SW 1271 (cell line): ENCODE measurements at regions not wholly inside any gene's neighbourhood (a gene's known extent, or its start where the extent isn't known, plus 50 kb on each side); places are given as distances from the start of the nearest gene placed in this dataset.
A peak's percentile ranks its signal among the peaks of the same experiment; 100 is the strongest.

Experiments used
- DNase-seq, 2 experiments: peaks; one replicate each; lab custom pipeline; 2025; lab: John Stamatoyannopoulos, UW

DNA sequence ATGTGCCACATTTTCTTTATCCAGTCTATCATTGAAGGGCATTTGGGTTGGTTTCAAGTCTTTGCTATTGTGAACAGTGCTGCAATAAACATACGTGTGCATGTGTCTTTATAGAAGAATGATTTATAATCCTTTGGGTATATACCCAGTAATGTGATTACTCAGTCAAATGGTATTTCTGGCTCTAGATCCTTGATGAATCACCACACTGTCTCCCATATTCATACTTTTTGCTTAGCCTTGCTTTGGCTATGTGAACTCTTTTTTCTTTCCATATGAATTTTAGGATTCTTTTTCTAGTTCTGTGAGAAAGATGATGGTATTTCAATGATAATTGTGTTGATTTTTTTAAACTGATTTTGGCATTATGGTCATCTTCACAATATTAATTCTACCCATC, 530.1 kb downstream of the SLC6A15 start:
- peak; percentile 10 to 33 for DNase-seq

DNA sequence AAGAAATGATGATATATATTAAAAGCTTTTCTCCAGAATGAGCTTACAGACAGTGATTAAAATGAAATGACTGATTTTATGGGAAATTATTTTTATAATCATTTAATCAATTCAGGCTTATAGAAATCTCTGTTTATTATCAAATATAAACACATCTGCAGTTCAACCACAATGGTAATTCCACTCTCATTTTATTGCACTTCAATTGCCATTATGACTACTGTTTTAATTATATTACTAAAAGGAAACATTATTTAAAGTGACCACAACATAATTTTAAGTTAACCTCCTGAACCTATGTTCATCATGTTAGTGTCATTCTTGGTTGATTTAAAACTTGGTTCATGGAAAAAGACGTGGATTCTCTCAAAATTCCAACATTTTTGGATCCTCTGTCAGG, 536.3 kb downstream of the SLC6A15 start:
- no peak for DNase-seq

DNA sequence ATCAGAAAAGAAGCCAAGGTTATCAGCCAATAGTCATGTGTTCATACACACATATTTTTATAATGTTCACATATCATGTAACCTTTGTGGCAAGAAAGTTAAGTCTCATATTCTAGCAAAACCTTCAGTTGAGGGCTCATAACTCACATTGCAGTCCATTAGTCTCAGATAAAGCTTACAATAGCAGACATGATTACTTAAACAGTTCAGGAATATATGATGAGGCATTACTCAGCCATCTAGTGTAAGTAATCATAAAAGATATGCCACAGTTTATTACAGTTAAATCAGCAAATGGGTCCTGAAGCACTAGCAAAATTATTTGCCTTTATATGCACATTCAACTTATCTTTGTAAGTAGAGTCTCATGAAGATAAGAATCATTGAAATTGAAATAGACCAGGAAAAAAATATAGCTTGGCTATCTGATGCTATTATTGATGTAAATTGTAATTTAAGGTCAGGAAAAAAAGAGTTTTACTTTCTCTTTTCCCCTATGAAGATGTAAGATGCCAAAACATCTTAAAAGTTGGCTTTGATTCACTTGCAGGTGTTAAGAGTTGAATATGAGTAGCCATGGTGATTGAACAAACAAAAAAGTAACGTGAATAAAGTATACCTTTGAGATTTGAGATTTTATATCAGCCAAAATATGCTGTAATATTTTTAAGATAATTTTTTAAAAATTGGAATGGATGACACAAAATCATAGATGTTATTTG, 537.0 kb downstream of the SLC6A15 start:
- no peak for DNase-seq

DNA sequence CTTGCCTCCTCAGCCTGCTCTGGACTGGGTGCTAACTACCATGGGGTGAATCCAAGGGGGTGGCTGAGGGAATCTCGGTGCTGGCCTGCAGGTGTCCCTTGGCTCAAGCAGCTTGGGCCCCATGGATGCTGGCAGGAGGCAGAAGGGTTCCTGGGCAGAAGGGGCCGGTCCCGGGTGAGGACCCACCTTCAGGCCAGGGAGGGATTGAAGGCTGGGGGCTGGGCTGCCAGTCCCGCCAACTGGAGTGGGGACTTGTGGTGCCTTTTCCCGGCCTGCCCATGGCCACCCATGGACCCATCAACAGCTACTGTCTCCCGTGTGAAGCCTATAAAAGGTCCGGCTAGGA, 550.1 kb downstream of the SLC6A15 start:
- DNase-seq: no peak

DNA sequence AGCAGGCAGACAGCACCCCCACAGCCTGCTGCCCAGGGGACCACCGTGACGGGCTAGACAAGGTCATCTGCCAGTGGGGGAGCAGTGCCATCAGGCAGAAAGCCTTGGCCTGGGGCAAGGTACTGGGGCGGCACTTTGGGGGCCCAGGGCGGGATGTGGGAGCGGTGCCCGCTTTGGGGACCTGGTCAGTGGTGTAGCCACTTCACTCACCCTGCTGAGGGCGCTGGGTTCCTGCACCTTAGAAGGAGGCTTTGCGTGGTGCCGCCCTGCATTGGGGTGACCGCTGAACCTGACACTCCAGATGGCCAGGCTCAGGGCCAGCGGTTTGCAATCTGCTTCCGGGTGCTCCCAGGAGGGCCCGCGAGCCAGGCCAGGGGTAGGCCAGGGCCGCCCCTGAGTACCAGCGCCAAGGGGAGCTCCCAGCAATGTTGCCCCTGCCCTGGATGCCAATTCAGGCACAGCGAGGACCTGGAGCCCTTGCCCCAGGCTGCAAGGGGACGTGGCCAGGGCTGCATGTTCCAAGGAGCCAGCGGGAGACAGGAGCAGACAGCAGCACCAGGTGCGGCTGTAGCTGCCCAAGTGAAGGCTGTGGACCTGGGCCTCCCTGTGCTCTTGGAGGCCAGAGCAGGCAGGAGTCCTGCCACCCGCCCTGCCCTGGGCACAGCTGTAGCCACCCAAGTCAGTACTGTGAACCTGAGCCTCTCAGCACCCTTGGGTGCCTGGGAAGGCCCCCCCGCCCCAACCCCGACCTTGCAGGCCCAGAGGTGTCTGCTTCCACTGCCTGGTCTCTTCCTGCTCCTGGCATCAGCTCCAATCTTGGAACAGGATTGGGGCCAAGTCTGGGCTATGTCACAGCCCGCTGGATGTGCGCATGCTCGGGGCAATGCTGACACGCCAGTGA, 550.7 kb downstream of the SLC6A15 start:
- DNase-seq: no peak

DNA sequence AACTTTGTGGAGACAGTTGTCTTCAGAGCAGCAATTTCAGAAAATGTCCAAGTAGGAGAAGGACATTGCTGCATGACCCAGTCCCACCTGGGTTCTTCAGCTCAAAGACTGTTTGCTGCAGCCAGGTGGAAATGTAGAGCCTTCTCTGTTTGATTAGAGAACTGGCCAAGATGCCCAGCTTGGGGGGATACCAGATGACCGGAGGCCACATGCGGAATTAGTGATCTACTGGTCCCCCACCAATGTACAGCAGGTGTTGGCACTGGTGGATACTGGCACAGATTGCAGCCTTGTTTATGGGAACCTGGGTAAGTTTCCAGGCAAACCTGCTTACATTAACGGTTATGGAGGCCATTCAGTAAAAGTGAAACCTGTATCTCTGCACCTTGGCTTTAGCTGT, 555.3 kb downstream of the SLC6A15 start:
- no peak for DNase-seq

DNA sequence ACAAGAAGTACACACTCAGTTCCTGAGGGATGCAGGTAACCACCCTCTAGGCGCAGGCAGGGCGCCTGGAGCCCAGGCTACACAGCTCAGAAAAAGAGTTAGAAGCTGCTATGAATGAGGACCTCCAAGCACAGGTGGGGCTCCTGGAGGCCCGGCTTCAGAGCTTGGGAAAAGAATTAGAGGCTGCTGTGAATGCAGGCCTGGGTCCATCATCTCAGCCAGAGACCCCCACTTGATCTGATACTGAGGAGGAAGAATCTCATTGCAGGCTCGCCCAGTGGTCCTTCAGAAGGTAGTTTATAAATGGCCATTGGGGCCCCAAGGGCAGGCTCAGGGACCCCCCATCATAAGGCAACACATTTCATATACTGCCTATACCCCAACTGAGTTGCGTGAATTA, 556.4 kb downstream of the SLC6A15 start:
- DNase-seq: no peak

DNA sequence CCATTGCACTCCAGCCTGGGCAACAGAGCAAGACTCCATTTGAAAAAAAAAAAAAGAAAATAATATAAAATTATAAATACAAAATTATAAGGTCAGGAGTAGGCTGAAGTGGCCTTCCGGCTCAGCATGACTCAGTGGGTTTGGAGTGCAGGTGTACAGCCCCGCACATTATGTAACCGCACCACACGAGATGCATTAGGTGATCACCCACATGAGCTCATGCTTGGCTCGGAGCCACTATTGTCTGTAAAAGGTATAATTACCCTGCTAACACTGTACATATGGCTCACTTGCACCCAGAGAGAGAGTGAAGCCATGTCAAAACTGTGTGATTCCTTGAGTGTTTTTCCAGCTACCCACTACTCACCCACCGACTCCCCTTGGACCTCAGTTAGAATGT, 557.0 kb downstream of the SLC6A15 start:
- DNase-seq: no peak

DNA sequence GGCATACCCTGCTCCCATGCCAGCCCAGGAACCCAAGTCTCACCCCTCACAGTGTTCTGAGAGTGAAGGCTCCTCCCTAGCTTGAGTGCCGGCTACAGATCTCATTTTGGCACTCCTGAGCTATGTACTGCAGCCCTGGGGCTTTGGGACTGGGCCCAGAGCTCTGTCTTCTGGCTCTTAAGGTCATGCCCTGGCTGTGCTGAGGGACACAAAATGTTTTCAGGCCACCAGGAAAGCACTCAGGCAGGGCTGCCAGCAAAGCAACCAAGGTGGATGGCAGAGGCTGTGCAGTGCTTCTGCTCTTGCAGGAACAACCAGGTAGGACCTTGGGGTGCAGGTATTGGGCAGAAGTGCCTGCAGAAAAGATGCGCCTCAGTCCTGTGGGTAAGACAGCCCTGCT, 564.0 kb downstream of the SLC6A15 start:
- DNase-seq: no peak

DNA sequence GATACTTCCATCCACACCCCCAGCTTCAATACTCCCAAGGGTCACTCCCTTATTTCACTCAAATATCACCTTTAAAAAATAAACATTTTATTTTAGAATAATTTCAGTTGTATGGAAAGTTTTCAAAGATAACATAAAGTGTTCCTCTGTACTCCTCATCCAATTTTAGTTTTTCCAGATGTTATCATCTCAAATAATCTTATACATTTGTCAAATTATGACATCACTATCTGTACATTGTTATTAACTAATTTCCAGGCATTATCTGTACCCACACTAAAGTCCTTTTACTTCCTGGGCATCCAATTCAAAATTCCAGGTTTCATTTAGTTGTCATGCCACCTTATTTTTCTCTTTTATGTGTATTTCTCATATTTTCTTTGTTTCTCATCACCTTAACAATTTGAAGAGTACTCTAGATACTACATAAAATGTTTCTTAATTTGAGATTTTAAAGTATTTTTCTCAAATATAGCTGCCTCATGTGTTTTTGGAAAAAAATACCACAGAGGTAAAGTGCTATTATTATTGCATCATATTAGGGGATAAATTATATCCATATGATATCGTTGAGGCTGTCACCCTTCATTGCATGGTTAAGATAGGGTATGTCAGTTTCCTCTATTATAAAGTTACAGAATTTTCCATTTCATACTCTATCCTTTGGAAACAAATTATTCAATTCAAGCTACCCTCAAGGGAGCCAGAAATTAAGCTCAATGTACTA, 571.0 kb downstream of the SLC6A15 start:
- DNase-seq: no peak

DNA sequence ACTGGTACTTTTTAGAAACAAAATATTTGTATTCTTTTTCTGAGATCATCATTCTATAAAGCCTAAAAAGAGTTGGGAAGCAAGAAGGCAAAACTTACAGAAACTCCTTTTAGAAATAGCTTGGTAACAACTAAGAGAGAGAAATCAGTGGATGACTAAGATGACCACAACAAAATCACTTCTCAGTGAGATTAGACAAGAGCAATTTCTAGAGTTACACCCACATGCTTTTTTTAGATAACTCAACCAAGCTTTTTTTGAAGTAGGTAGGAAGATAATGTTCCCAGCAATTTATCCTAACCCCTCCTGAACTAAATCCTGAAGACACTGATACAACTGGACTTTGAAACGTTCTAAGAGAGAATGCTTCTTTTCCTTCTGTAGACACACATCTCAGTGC, 576.4 kb downstream of the SLC6A15 start:
- no peak for DNase-seq

DNA sequence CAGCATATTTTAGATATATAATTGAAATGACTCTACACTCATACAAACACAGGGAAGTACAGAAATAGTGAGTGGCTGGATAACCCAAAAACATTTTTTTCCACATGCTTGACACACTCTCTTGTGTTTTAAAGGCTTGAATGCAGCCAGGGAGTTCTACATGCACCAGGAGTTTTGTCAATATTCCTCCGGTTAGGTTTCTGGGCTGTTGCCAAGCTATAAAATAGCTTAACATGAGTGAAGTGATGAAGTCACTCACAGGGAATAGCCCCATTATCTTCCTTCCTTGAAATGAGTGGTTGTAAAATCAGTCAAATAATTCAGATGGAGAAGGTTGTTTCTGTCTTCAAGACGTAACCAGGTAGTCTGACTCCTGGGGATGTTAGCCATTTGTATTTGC, 582.7 kb downstream of the SLC6A15 start:
- no peak for DNase-seq

DNA sequence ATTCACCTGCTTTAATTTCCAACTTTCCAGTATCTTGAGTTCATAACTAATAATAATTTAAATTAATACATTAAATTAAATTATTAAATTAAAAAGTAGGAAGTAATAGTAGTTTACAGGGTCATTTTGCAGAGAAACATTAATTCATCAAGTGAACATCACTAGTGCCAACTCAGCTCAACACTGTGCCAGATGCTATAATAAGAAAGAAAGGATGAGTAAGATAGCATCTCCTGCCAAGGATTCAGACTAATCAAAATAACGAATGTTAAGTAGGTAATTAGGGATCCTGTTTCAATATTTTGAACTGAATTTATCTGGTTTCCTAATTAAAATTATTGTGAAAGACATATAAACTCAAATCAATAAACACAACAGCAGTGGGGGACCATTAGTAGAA, 596.7 kb downstream of the SLC6A15 start:
- DNase-seq: no peak

DNA sequence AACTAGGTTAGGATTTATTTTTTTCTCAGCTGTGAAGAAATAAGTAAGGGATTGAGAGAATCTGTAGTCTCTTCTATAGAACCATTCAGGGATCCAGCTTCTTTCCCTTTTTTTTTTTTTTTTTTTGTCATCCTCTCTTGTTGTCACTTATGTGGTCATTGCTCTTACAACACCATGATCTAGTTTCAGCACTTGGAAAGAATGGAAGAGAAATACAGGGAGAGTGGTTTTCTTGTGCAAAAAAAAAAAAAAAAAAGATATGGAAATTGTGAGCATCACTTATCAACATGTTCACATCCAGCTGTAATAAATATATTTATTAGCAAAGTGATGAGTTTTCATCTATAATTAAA, 599.3 kb downstream of the SLC6A15 start:
- DNase-seq: no peak

DNA sequence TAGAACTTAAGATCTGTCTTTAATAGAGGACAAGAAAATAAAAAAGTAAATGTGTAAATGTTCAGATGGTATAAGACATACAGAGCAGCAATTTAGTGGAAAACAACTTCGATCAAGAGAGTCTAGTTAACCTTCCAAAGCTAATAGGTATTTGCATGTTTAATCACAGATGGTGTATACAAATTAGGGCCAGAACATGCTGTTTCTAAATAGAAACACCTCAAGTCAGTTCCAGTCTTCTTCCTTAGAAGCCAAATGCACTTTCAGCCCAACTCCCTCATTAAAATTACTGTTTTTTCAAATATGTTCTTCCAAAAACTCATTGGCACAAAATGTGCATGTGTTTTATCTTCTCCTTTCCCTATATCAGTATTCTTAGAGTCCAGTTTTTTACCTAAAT, 604.4 kb downstream of the SLC6A15 start:
- no peak for DNase-seq

DNA sequence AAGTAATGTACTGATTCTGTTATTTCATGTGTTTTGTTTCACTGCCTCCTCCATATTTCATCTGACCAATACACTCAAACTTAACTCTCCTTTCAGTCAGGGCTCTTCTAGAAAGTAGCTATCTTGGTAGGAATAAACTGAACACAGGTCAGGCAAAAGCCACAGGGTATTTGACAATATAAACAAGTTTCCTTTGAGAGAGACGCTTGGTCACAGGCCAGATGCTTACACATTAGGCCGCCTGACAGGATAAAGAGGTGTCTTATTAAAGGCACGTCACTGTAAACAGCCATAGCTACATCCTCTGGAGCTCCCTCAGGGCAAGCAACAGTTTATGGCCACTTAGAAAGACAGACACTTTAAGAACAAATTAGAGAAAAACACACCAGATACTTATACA, 607.5 kb downstream of the SLC6A15 start:
- DNase-seq: no peak

DNA sequence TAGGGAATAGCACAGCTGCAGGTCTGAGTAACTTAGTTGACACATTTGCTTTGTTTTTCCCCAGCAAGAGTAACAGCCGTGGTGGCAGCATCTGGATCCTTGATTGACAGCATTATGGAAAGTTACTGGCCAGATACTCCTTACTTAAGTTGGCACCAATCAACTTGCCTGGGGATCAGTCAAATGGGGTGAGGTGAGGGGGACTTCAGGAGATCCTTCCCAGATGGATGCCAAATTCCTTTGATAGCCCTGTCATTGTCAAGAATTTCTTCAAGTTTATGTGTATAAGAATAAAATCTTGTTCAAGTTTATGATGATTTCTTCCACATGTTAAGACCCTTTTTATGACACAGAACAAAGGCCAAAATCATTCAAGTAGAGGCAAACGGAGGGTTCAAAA, 618.4 kb downstream of the SLC6A15 start:
- DNase-seq: no peak

DNA sequence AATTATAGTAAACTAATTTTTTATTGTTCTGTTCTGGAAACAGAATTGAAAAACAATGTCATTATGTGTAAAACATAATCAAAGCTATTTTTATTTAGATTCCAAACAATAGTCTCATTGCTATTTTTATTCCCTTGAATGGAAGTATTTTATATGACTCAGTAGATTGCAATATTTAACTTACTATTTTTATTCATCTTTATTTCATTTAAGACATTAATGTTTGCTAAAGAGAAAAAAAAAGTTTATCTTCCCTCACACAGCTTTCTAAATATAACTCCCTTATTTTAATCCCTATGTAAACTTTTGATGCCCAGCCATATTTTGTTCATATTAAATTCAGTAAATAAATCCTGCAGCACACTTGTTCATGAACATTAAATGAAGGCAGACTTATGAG, 622.4 kb downstream of the SLC6A15 start:
- no peak for DNase-seq

DNA sequence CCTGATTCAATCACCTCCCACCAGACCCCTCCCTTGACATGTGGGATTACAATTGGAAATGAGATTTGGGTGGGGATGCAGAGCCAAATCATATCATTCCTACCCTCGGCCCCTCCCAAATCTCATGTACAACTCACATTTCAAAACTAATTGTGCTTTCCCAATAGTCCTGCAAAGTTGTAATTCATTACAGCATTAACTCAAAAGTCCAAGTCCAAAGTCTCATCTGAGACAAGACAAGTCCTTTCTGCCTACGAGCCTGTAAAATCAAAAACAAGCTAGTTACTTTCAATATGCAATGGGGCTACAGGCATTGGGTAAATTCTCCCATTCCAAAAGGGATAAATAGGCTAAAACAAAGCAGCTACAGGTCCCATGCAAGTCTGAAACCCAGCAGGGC, 634.6 kb downstream of the SLC6A15 start:
- no peak for DNase-seq

DNA sequence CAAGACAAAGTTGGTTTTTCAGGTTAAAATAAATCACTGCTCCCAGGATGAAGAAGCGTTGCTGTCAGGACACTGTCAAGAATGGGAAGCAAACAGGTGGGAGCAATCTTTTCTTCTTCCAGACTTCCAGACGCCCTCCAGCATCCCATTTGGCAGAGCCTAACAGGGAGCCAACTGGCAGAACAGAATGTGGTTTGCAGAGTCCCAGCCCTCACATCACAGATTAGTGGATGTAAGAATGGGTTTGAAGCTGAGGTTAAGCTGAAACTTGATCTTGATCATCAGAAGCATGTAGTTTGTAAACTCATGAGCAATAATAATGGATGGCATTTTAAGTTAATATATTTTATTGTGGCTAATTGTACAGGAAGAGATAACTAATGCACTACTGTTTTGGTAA, 636.4 kb downstream of the SLC6A15 start:
- no peak for DNase-seq

DNA sequence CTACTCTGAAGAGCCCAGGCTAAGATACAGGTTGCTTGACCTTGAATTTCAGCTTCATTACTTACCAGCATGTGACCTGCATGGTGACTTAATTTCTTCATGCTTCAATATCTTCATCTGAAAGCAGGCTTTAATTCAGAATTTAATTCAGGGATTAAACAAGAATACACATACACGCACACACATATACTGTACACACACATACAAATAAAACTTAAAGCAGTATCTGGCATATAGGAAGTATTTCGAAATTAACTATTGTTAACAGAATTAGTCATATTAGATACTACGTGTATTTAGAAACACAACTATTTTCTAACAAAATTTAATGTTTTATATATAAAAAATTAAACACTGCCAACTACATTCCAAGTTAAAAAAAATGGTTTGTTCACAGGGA, 640.3 kb downstream of the SLC6A15 start:
- DNase-seq: no peak

DNA sequence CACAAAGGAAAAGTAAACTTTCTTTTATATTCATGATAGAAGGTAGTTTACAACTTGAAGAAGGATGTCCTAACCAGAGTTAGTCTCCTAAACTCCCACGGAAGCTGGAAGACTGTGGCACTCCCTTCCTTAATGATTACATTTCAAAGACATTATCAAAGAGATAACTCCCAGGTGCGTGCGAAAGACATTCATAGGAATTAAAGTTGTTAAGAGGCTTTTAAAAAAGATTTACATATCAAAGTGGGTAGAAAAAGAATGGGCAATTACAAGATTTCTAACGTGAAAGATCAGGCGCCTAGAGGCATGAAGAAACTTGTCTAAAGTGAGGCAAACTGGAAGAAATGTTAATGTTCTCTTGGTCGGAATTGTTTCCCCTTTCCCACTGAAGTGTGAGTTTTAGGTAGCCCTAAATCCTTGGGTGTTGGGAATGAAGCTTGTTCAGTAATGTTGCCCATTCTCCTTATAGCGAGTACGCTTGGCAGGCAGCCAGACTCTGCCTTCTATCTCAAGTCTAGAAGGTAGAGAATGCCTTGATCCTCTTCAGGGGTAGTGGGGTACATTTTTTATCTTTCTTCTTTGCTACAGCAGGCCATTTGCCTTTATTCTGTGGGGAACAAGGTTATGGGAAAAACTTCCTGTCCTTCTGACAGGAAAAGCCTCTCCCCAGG, 642.0 kb downstream of the SLC6A15 start:
- DNase-seq: no peak

DNA sequence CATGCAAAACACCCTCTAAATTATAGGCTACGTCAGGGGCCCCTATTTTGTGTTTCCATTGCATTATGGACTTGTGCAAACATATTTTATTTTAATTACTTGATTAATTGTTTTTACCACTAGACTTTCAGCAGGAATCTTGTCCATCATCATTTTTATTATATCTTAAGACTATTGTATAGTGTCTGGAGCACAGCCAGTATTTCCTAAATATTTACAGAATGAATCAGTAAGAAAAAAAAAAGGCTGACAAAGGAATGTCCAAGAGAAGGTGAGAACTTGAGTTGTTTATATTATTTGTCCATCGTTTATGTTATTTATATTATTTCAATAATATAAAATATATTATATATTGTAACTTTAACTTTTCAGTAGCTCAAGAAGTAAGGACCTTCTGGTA, 664.7 kb downstream of the SLC6A15 start:
- no peak for DNase-seq
